Trophoblast cell (in vitro differentiated cells and primary cell): ENCODE measurements at regions not wholly inside any gene's neighbourhood (a gene's known extent, or its start where the extent isn't known, plus 50 kb on each side); places are given as distances from the start of the nearest gene placed in this dataset.

ENCODE experiments used
- DNase-seq, 2 donors: peaks; one replicate each; pipeline ENCODE4 v3.0.0-alpha.2; 2016
- H2AFZ ChIP-seq: 2 replicates; pipeline ENCODE4 v1.6.1; 2013; ENCODE audit warnings: low read length, moderate library complexity, mild to moderate bottlenecking; ENCODE audit not compliant: insufficient read depth, poor library complexity
- H2AK5ac ChIP-seq: 2 replicates; pipeline ENCODE4 v1.6.1; 2013; ENCODE audit warnings: mild to moderate bottlenecking, low read length
- H2BK120ac ChIP-seq: 2 replicates; pipeline ENCODE4 v1.6.1; 2013; ENCODE audit warnings: low read length, mild to moderate bottlenecking, moderate library complexity; ENCODE audit not compliant: insufficient read depth, poor library complexity
- H2BK12ac ChIP-seq: 2 replicates; pipeline ENCODE4 v1.6.1; 2013; ENCODE audit warnings: mild to moderate bottlenecking, low read length, moderate library complexity
- H2BK5ac ChIP-seq: 2 replicates; pipeline ENCODE4 v1.6.1; 2013; ENCODE audit warnings: low read length, low read depth, moderate library complexity, mild to moderate bottlenecking; ENCODE audit not compliant: poor library complexity
- H3K14ac ChIP-seq: 2 replicates; pipeline ENCODE4 v1.6.1; 2013; ENCODE audit warnings: mild to moderate bottlenecking, low read length
- H3K18ac ChIP-seq: 2 replicates; pipeline ENCODE4 v1.6.1; 2013; ENCODE audit warnings: mild to moderate bottlenecking, low read length
- H3K23ac ChIP-seq: 2 replicates; pipeline ENCODE4 v1.6.1; 2013; ENCODE audit warnings: low read length
- H3K27ac ChIP-seq: 2 replicates; pipeline ENCODE4 v1.5.1; 2013; ENCODE audit warnings: low read depth, mild to moderate bottlenecking, inconsistent platforms, low read length, moderate library complexity
- H3K27me3 ChIP-seq: 2 replicates; pipeline ENCODE4 v1.6.1; 2013; ENCODE audit warnings: inconsistent platforms, mild to moderate bottlenecking, low read length, moderate library complexity; ENCODE audit not compliant: insufficient read depth
- H3K36me3 ChIP-seq, 2 experiments: 1 replicate in 1 of 2; 2 replicates in 1 of 2; pipeline ENCODE4 v1.6.1; 2013; ENCODE audit warnings: low read length in 2 of 2, mild to moderate bottlenecking in 2 of 2, moderate library complexity in 1 of 2; ENCODE audit not compliant: insufficient read depth in 2 of 2, control insufficient read depth in 1 of 2
- H3K4ac ChIP-seq: 2 replicates; pipeline ENCODE4 v1.6.1; 2013; ENCODE audit warnings: low read depth, mild to moderate bottlenecking, low read length, moderate library complexity
- H3K4me1 ChIP-seq, 2 experiments: 1 replicate in 1 of 2; 2 replicates in 1 of 2; pipeline ENCODE4 v1.6.1; 2013; ENCODE audit warnings: low read length in 2 of 2, mild to moderate bottlenecking in 2 of 2, moderate library complexity in 1 of 2; ENCODE audit not compliant: insufficient read depth in 2 of 2, control insufficient read depth in 1 of 2
- H3K4me2 ChIP-seq: 2 replicates; pipeline ENCODE4 v1.6.1; 2013; ENCODE audit warnings: inconsistent platforms, mild to moderate bottlenecking, low read length, moderate library complexity
- H3K4me3 ChIP-seq: 2 replicates; pipeline ENCODE4 v1.5.1; 2013; ENCODE audit warnings: mild to moderate bottlenecking, low read depth, low read length, inconsistent platforms
- H3K79me1 ChIP-seq: one replicate; pipeline ENCODE4 v1.6.1; 2013; ENCODE audit warnings: low read length
- H3K79me2 ChIP-seq: 2 replicates; pipeline ENCODE4 v1.6.1; 2013; ENCODE audit warnings: low read length, mild to moderate bottlenecking; ENCODE audit not compliant: control insufficient read depth, insufficient read depth, poor library complexity
- H3K9ac ChIP-seq: 2 replicates; pipeline ENCODE4 v1.6.1; 2013; ENCODE audit warnings: mild to moderate bottlenecking, low read length
- H3K9me3 ChIP-seq: 2 replicates; pipeline ENCODE4 v1.6.1; 2013; ENCODE audit warnings: low read depth, mild to moderate bottlenecking, control low read depth, inconsistent platforms, low read length; ENCODE audit not compliant: insufficient read depth
- H4K12ac ChIP-seq: 2 replicates; pipeline ENCODE4 v1.6.1; 2013; ENCODE audit warnings: low read depth, mild to moderate bottlenecking, low read length, moderate library complexity
- H4K8ac ChIP-seq: 2 replicates; pipeline ENCODE4 v1.6.1; 2013; ENCODE audit warnings: low read depth, mild to moderate bottlenecking, low read length, moderate library complexity
- H4K91ac ChIP-seq: one replicate; pipeline ENCODE4 v1.6.1; 2013; ENCODE audit warnings: low read depth, mild to moderate bottlenecking, low read length, moderate library complexity
- WGBS: extraction: QIAGEN DNeasy Blood & Tissue Kit; methylation state at CpG from one replicate; pipeline ENCODE4 v1.1.7; 2013; ENCODE audit warnings: missing lambda C conversion rate; ENCODE audit not compliant: insufficient read length, insufficient coverage; ENCODE audit errors: extremely low coverage; 5-methylcytosine and 5-hydroxymethylcytosine counted together

DNA sequence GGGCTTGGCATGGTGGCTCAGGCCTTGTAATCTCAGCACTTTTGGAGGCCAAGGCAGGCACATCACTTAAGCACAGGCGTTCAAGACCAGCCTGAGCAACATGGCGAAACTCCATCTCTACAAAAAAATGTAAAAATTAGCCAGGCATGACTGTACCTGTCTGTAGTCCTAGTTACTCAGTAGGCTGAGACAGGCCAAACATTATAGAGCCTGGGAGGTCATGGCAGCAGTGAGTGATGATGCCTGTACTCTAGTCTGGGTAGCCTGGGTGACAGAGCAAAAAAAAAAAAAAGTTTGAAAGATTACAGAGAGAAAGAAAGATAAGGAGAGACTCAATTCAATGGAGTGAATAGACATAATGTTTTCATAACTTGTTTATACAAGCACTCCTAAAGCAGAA, 556.5 kb upstream of the BRINP3 start:
- Histone ChIP-seq H4K8ac (no peak overlapping the region), H3K4ac (no peak overlapping the region), H3K14ac (no peak overlapping the region), H3K27ac (no peak overlapping the region), H3K9me3 (no peaks in the 10 kb centered on the region), H4K12ac (no peak overlapping the region), H3K27me3 (no peaks in the 10 kb centered on the region), H2BK12ac (no peak overlapping the region), H2AFZ (no peak overlapping the region), H3K79me2 (no peaks in the 10 kb centered on the region), H4K91ac (no peak overlapping the region), H3K36me3 (no peaks in the 10 kb centered on the region), H2BK120ac (no peak overlapping the region), H3K79me1 (no peaks in the 10 kb centered on the region), H3K4me3 (no peak overlapping the region), H2BK5ac (no peak overlapping the region), H3K23ac (no peak overlapping the region), H3K18ac (no peak overlapping the region), H3K4me2 (no peak overlapping the region), H2AK5ac (no peak overlapping the region), H3K4me1 (no peaks in the 10 kb centered on the region), H3K9ac (no peak overlapping the region)
- no peak for DNase-seq
- WGBS, result no CpG with 5 or more reads among the region's 2 CpGs

DNA sequence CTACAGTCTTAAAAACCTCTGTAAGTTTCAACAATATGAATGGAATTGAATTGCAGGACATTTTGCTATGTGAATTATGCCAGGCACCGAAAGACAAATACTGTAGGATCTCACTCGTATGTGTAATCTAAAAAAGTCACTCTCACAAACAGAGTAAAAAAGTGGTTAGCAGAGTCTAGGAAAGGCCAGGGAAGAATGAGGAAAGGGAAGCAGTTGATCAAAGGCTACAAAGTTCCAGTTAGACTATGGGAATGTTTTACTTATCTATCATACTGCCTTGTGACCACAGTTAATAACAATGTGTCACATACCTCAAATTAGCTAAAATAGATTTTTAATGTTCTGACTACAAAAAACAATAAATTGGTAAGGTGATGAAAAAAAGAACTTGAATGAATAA, 565.4 kb upstream of the BRINP3 start:
- H3K9me3 ChIP-seq, result no peaks in the 10 kb centered on the region
- no peaks in the 10 kb centered on the region for H3K27me3 ChIP-seq
- no peak overlapping the region for H3K27ac ChIP-seq
- no CpG with 5 or more reads among the region's 2 CpGs for WGBS
- no peaks in the 10 kb centered on the region for H3K79me1 ChIP-seq
- H4K12ac ChIP-seq, result no peak overlapping the region
- no peak overlapping the region for H3K23ac ChIP-seq
- H3K36me3 ChIP-seq, result no peaks in the 10 kb centered on the region
- no peak overlapping the region for H3K9ac ChIP-seq
- no peak overlapping the region for H3K4me2 ChIP-seq
- no peak overlapping the region for H2AFZ ChIP-seq
- no peak overlapping the region for H2BK12ac ChIP-seq
- no peak overlapping the region for H4K8ac ChIP-seq
- no peak overlapping the region for H3K4ac ChIP-seq
- H3K79me2 ChIP-seq, result no peaks in the 10 kb centered on the region
- no peak overlapping the region for H2BK5ac ChIP-seq
- no peak overlapping the region for H2BK120ac ChIP-seq
- no peak overlapping the region for H2AK5ac ChIP-seq
- no peak for DNase-seq
- no peak overlapping the region for H3K14ac ChIP-seq
- no peaks in the 10 kb centered on the region for H3K4me1 ChIP-seq
- no peak overlapping the region for H4K91ac ChIP-seq
- no peak overlapping the region for H3K4me3 ChIP-seq
- H3K18ac ChIP-seq, result no peak overlapping the region

DNA sequence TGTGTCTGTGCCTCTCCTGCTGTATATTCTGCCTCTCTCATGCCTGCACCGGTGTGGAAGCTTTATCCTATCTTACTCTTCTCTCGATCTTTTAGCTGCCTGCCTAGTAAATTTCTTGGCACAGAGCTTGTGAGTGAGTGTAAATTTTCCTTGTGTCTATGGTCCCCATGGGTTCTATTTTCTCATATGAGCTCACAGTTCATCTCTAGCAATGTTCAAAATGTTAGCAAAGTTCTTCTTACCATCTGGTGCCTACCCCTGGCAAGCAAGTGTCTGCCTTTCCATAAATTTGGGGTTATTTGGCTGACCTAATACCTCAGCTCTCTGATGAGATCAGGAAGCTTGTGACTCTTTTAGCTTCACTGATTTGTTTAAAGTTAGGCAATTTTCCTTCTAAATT, 572.1 kb upstream of the BRINP3 start:
- no peak overlapping the region for H4K8ac ChIP-seq
- no peak overlapping the region for H3K9ac ChIP-seq
- H2AFZ ChIP-seq, result no peak overlapping the region
- no peak overlapping the region for H2BK5ac ChIP-seq
- no CpG with 5 or more reads among the region's 2 CpGs for WGBS
- no peak overlapping the region for H3K4ac ChIP-seq
- H2AK5ac ChIP-seq, result no peak overlapping the region
- no peak overlapping the region for H2BK12ac ChIP-seq
- H3K18ac ChIP-seq, result no peak overlapping the region
- no peak overlapping the region for H3K4me3 ChIP-seq
- H3K4me1 ChIP-seq, result no peaks in the 10 kb centered on the region
- H3K36me3 ChIP-seq, result no peaks in the 10 kb centered on the region
- no peak overlapping the region for H2BK120ac ChIP-seq
- H3K79me2 ChIP-seq, result no peaks in the 10 kb centered on the region
- H4K12ac ChIP-seq, result no peak overlapping the region
- DNase-seq, result no peak
- no peak overlapping the region for H3K23ac ChIP-seq
- no peak overlapping the region for H3K4me2 ChIP-seq
- no peak overlapping the region for H3K27ac ChIP-seq
- no peaks in the 10 kb centered on the region for H3K27me3 ChIP-seq
- no peak overlapping the region for H3K14ac ChIP-seq
- no peak overlapping the region for H4K91ac ChIP-seq
- H3K9me3 ChIP-seq, result no peaks in the 10 kb centered on the region
- H3K79me1 ChIP-seq, result no peaks in the 10 kb centered on the region

DNA sequence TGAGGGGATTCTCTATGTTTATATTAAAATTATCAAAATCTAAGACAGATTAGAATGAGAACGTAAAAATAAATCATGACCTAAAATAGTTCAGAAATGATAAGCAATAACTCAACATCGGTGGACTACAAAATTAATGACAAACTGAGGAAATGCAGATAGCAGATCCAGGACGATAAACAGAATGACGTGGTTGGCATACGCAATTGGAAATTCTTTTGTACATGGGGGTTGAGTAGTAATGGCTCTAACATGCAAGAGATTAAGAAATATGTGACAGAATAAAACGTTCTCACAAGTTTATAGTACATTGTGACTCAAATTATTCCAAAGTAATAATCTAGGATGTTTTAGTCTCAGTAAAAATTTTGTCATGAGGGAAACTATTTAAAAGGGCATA, 575.2 kb upstream of the BRINP3 start:
- no peak overlapping the region for H3K27ac ChIP-seq
- H3K27me3 ChIP-seq, result no peaks in the 10 kb centered on the region
- no peak overlapping the region for H2BK12ac ChIP-seq
- H3K23ac ChIP-seq, result no peak overlapping the region
- H3K4ac ChIP-seq, result no peak overlapping the region
- no peak overlapping the region for H2BK5ac ChIP-seq
- H3K4me2 ChIP-seq, result no peak overlapping the region
- H4K8ac ChIP-seq, result no peak overlapping the region
- no peak overlapping the region for H4K12ac ChIP-seq
- H3K4me1 ChIP-seq, result no peaks in the 10 kb centered on the region
- no peak overlapping the region for H3K18ac ChIP-seq
- no peak overlapping the region for H4K91ac ChIP-seq
- no peak overlapping the region for H3K14ac ChIP-seq
- H3K79me1 ChIP-seq, result no peaks in the 10 kb centered on the region
- no peaks in the 10 kb centered on the region for H3K79me2 ChIP-seq
- H3K36me3 ChIP-seq, result no peaks in the 10 kb centered on the region
- no peak overlapping the region for H2AFZ ChIP-seq
- DNase-seq, result peak in 1 of 2 donors; percentile 6
- no peak overlapping the region for H2AK5ac ChIP-seq
- no peak overlapping the region for H2BK120ac ChIP-seq
- H3K9me3 ChIP-seq, result no peaks in the 10 kb centered on the region
- H3K4me3 ChIP-seq, result no peak overlapping the region
- no peak overlapping the region for H3K9ac ChIP-seq
- no CpG with 5 or more reads among the region's 6 CpGs for WGBS
